ENCODE measurements at regions not wholly inside any gene's neighbourhood (a gene's known extent, or its start where the extent isn't known, plus 50 kb on each side); places are given as distances from the start of the nearest gene placed in this dataset.

GRCh38 chr6:79864421-79864820 lies 82.9 kb downstream of the ELOVL4 start:
- Histone ChIP-seq H3K27me3 (ENCODE audit: insufficient read depth, low read length) (no peaks in the 10 kb centered on the region), H3K4me3 (ENCODE audit: insufficient read depth, low read length) (no peak overlapping the region), H3K79me2 (ENCODE audit: insufficient read depth, low read length) (no peaks in the 10 kb centered on the region), H3K36me3 (ENCODE audit: insufficient read depth, low read length) (no peaks in the 10 kb centered on the region), H3K27ac (ENCODE audit: low read depth, low read length) (no peak overlapping the region), H2AFZ (ENCODE audit: low read length) (no peak overlapping the region), H3K4me2 (ENCODE audit: insufficient read depth, low read length) (no peak overlapping the region), H4K20me1 (ENCODE audit: insufficient read depth, low read length) (no peaks in the 10 kb centered on the region), H3K4me1 (ENCODE audit: insufficient read depth, low read length) (peaks cover 3% of the 10 kb centered on the region), H3K9me3 (ENCODE audit: low read depth, low read length) (no peaks in the 10 kb centered on the region)
- no peak for DNase-seq (ENCODE audit: insufficient read length, low spot score, missing footprints)
- TF ChIP-seq, protein P1, sequence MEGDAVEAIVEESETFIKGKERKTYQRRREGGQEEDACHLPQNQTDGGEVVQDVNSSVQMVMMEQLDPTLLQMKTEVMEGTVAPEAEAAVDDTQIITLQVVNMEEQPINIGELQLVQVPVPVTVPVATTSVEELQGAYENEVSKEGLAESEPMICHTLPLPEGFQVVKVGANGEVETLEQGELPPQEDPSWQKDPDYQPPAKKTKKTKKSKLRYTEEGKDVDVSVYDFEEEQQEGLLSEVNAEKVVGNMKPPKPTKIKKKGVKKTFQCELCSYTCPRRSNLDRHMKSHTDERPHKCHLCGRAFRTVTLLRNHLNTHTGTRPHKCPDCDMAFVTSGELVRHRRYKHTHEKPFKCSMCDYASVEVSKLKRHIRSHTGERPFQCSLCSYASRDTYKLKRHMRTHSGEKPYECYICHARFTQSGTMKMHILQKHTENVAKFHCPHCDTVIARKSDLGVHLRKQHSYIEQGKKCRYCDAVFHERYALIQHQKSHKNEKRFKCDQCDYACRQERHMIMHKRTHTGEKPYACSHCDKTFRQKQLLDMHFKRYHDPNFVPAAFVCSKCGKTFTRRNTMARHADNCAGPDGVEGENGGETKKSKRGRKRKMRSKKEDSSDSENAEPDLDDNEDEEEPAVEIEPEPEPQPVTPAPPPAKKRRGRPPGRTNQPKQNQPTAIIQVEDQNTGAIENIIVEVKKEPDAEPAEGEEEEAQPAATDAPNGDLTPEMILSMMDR (IDR thresholded peaks at IDR 0.05; ENCODE audit: extremely low read depth, low read depth, low read length) = no peak

GRCh38 chr6:79864001-79864400 lies 83.4 kb downstream of the ELOVL4 start:
- Histone ChIP-seq H3K36me3 (ENCODE audit: insufficient read depth, low read length) (no peaks in the 10 kb centered on the region), H3K9me3 (ENCODE audit: low read depth, low read length) (no peaks in the 10 kb centered on the region), H3K27ac (ENCODE audit: low read depth, low read length) (no peak overlapping the region), H3K4me1 (ENCODE audit: insufficient read depth, low read length) (peaks cover 3% of the 10 kb centered on the region), H3K4me2 (ENCODE audit: insufficient read depth, low read length) (no peak overlapping the region), H3K27me3 (ENCODE audit: insufficient read depth, low read length) (no peaks in the 10 kb centered on the region), H4K20me1 (ENCODE audit: insufficient read depth, low read length) (no peaks in the 10 kb centered on the region), H3K79me2 (ENCODE audit: insufficient read depth, low read length) (no peaks in the 10 kb centered on the region), H2AFZ (ENCODE audit: low read length) (no peak overlapping the region), H3K4me3 (ENCODE audit: insufficient read depth, low read length) (no peak overlapping the region)
- DNase-seq (ENCODE audit: insufficient read length, low spot score, missing footprints) = no peak
- TF ChIP-seq, protein P1 (IDR thresholded peaks at IDR 0.05; ENCODE audit: extremely low read depth, low read depth, low read length) = no peak

DNA sequence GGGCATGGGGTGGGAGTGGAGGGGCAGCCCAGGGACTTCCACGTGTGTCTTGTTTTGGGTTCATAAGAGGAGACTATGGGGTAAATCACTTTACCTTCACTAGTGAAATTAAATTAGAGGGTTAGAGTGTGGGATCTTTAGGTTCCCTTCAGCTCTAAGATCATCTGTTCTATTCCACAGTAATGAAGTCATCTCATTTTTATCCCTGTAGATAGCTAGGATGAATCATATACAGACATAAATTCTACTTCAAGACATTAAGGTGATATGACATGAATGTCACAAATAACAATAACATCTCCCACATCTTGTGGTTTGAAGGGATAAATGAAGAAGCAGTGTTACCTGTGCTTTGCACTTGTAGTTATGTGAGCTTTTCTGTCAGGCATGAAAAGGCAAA lies 83.8 kb downstream of the ELOVL4 start:
- H4K20me1 ChIP-seq (ENCODE audit: insufficient read depth, low read length) = no peaks in the 10 kb centered on the region
- H3K27me3 ChIP-seq (ENCODE audit: insufficient read depth, low read length) = no peaks in the 10 kb centered on the region
- H3K9me3 ChIP-seq (ENCODE audit: low read depth, low read length) = no peaks in the 10 kb centered on the region
- H3K27ac ChIP-seq (ENCODE audit: low read depth, low read length) = no peak overlapping the region
- no peaks in the 10 kb centered on the region for H3K79me2 ChIP-seq (ENCODE audit: insufficient read depth, low read length)
- H3K4me1 ChIP-seq (ENCODE audit: insufficient read depth, low read length) = peaks cover 3% of the 10 kb centered on the region
- TF ChIP-seq, protein P1 (IDR thresholded peaks at IDR 0.05; ENCODE audit: extremely low read depth, low read depth, low read length) = no peak
- no peak overlapping the region for H2AFZ ChIP-seq (ENCODE audit: low read length)
- H3K4me3 ChIP-seq (ENCODE audit: insufficient read depth, low read length) = no peak overlapping the region
- no peak overlapping the region for H3K4me2 ChIP-seq (ENCODE audit: insufficient read depth, low read length)
- no peak for DNase-seq (ENCODE audit: insufficient read length, low spot score, missing footprints)
- H3K36me3 ChIP-seq (ENCODE audit: insufficient read depth, low read length) = no peaks in the 10 kb centered on the region

DNA sequence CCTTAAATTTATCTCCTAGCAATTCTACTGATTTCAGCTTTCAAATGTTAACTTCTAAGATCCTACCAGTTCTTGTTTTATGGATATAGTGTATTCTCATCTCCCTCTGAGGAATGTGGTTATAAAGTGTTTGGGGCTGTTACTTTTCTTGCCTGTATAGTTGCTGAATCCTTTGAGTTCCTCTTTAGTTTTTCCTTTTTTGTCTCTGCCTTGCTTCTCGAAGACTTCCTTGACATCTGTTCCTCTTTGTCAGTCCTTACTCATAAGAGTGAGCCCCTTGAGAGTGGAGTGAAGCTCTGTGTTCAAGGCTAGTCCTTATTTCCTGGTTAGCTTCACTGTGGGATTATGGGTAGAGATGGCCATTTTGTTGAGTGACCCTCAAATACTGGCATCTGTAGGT lies 84.6 kb downstream of the ELOVL4 start:
- Histone ChIP-seq H4K20me1 (ENCODE audit: insufficient read depth, low read length) (no peaks in the 10 kb centered on the region), H3K4me1 (ENCODE audit: insufficient read depth, low read length) (no peaks in the 10 kb centered on the region), H3K36me3 (ENCODE audit: insufficient read depth, low read length) (no peaks in the 10 kb centered on the region), H3K9me3 (ENCODE audit: low read depth, low read length) (no peaks in the 10 kb centered on the region), H3K4me3 (ENCODE audit: insufficient read depth, low read length) (no peak overlapping the region), H3K27ac (ENCODE audit: low read depth, low read length) (no peak overlapping the region), H3K27me3 (ENCODE audit: insufficient read depth, low read length) (no peaks in the 10 kb centered on the region), H3K4me2 (ENCODE audit: insufficient read depth, low read length) (no peak overlapping the region), H2AFZ (ENCODE audit: low read length) (no peak overlapping the region), H3K79me2 (ENCODE audit: insufficient read depth, low read length) (no peaks in the 10 kb centered on the region)
- no peak for DNase-seq (ENCODE audit: insufficient read length, low spot score, missing footprints)
- TF ChIP-seq, protein P1 (IDR thresholded peaks at IDR 0.05; ENCODE audit: extremely low read depth, low read depth, low read length) = no peak

Measured in osteoblast (primary cell).